HepG2 (cell line): ENCODE measurements at regions not wholly inside any gene's neighbourhood (a gene's known extent, or its start where the extent isn't known, plus 50 kb on each side); places are given as distances from the start of the nearest gene placed in this dataset.

Experiments
- ATAC-seq: fragments of 200-7000 bp; cut with Tn5 transposase; 3 replicates; pipeline ENCODE4 v1.9.1; 2020; ENCODE audit warnings: mild to moderate bottlenecking, moderate library complexity
- BruUV-seq: library from RNA; stranded (reverse); fragments of 400-500 nt; replicated peaks from 2 replicates; lab custom pipeline; 2021; lab: Mats Ljungman, UMichigan
- CTCF ChIA-PET: fragments of 300-600 bp; formaldehyde crosslinking; extraction: SDS; loops from one replicate; lab custom pipeline; 2021; ENCODE audit warnings: low total read pairs, inconsistent platforms, low intra/inter-chr PET ratio; lab: Yijun Ruan, JAX
- POLR2A ChIA-PET: fragments of 350-600 bp; sonication (Branson Sonifier 250); formaldehyde crosslinking; loops from one replicate; lab custom pipeline; 2020; ENCODE audit warnings: antibody characterized with exemption, inconsistent platforms; lab: Yijun Ruan, JAX
- DNase-seq: peaks from one replicate; pipeline ENCODE4 v3.0.0-alpha.2; 2015; ENCODE audit warnings: low spot score
- FAIRE-seq: peaks from 3 replicates; lab custom pipeline; 2011; peaks lifted over from hg19 to GRCh38; lab: Jason Lieb, UNC
- H2AFZ ChIP-seq: one replicate; pipeline ENCODE4 v1.6.1; 2011; ENCODE audit warnings: low read length, inconsistent platforms
- H3K27ac ChIP-seq: fragments of 300-600 bp; 3 replicates; pipeline ENCODE4 v1.8.0; 2011; ENCODE audit warnings: mixed run types, mild to moderate bottlenecking, mixed read lengths, low read length, inconsistent platforms; ENCODE audit not compliant: insufficient read depth; ENCODE audit errors: extremely low read length
- H3K27me3 ChIP-seq, 2 experiments: fragments of 200-600 bp in 1 of 2; 2 replicates in 1 of 2; 3 replicates in 1 of 2; pipeline versions ENCODE4 v1.6.0 to v1.8.0; 2011; ENCODE audit warnings: low read length in 2 of 2, mild to moderate bottlenecking in 2 of 2, moderate library complexity in 2 of 2, inconsistent platforms in 1 of 2; ENCODE audit not compliant: insufficient read depth in 2 of 2, control insufficient read depth in 1 of 2
- H3K36me3 ChIP-seq, 2 experiments: fragments of 200-600 bp in 1 of 2; replicated peaks in 1 of 2; 2 replicates in 1 of 2; 3 replicates in 1 of 2; pipeline versions ENCODE4 v1.5.1 to v1.8.0; 2011; ENCODE audit warnings: low read length in 2 of 2, inconsistent platforms in 1 of 2; ENCODE audit not compliant: insufficient read depth in 2 of 2, control insufficient read depth in 1 of 2
- H3K4me1 ChIP-seq: 2 replicates; pipeline ENCODE4 v1.5.1; 2012; ENCODE audit warnings: low read length, inconsistent platforms; ENCODE audit not compliant: insufficient read depth
- H3K4me2 ChIP-seq: 2 replicates; pipeline ENCODE4 v1.6.0; 2011; ENCODE audit warnings: low read depth, low read length, inconsistent platforms
- H3K4me3 ChIP-seq, 3 experiments: fragments of 200-600 bp in 1 of 3; sonication (generic), shearing (Covaris generic) in 1 of 3; replicated peaks in 1 of 3; 2 replicates each; pipeline ENCODE4 v1.5.1; 2011 to 2016; ENCODE audit warnings: low read length in 3 of 3, inconsistent platforms in 2 of 3, low read depth in 2 of 3, mild to moderate bottlenecking in 2 of 3, control low read depth in 1 of 3, mixed read lengths in 1 of 3; ENCODE audit not compliant: insufficient read depth in 1 of 3
- H3K79me2 ChIP-seq: one replicate; pipeline ENCODE4 v1.6.1; 2011; ENCODE audit warnings: low read length, inconsistent platforms; ENCODE audit not compliant: insufficient read depth
- H3K9ac ChIP-seq: 2 replicates; pipeline ENCODE4 v1.6.0; 2011; ENCODE audit warnings: mild to moderate bottlenecking, low read depth, low read length, inconsistent platforms; ENCODE audit not compliant: insufficient read depth
- H3K9me3 ChIP-seq: 2 replicates; pipeline ENCODE4 v1.5.1; 2012; ENCODE audit warnings: mild to moderate bottlenecking, low read length
- H4K20me1 ChIP-seq: 2 replicates; pipeline ENCODE4 v1.6.0; 2011; ENCODE audit warnings: inconsistent platforms, mild to moderate bottlenecking, low read length, moderate library complexity; ENCODE audit not compliant: insufficient read depth
- MAFK ChIP-seq, 2 experiments: IDR thresholded peaks in 1 of 2; conservative IDR thresholded peaks in 1 of 2; 2 replicates each; pipeline ENCODE4 v1.6.1; 2011; ENCODE audit warnings: improper control_type of control experiment in 2 of 2, low read length in 2 of 2
- ONECUT2 ChIP-seq: sonication (generic); formaldehyde crosslinking; IDR thresholded peaks from 2 replicates; pipeline ENCODE4 v1.4.0; 2020; ENCODE audit warnings: missing genetic modification reagents
- TMF1 ChIP-seq: sonication (generic); formaldehyde crosslinking; IDR thresholded peaks from 2 replicates; pipeline ENCODE4 v1.8.1; 2022; ENCODE audit warnings: low read depth, missing genetic modification reagents
- ZFP1 ChIP-seq: IDR thresholded peaks from 2 replicates; pipeline ENCODE4 v1.6.1; 2016
- ZNF121 ChIP-seq: sonication (generic); formaldehyde crosslinking; IDR thresholded peaks from 2 replicates; pipeline ENCODE4 v1.5.0; 2020; ENCODE audit warnings: mild to moderate bottlenecking, missing genetic modification reagents
- ZNF260 ChIP-seq: sonication (generic); formaldehyde crosslinking; IDR thresholded peaks from 2 replicates; pipeline ENCODE4 v1.4.0; 2020; ENCODE audit warnings: missing genetic modification reagents, low read depth, mild to moderate bottlenecking, borderline replicate concordance
- ZNF276 ChIP-seq: sonication (generic); formaldehyde crosslinking; IDR thresholded peaks from 2 replicates; pipeline ENCODE4 v1.4.0; 2020; ENCODE audit warnings: mild to moderate bottlenecking, low read depth, missing genetic modification reagents
- ZNF335 ChIP-seq: sonication (generic); formaldehyde crosslinking; IDR thresholded peaks from 2 replicates; pipeline ENCODE4 v1.4.0; 2020; ENCODE audit warnings: missing genetic modification reagents
- WGBS: methylation state at CpG from one replicate; pipeline ENCODE4 v1.1.6; 2017; ENCODE audit warnings: low lambda C conversion rate; 5-methylcytosine and 5-hydroxymethylcytosine counted together
- in situ Hi-C: cut with HindIII; loops from 2 replicates; pipeline ENCODE4 v1.10.0; 2017; ENCODE audit warnings: low pct_unique_long_range_greater_than_20kb; ENCODE audit not compliant: extremely low pct_ligation_motif_present
- intact Hi-C: fragments of 100-400 bp; cut with micrococcal nuclease; formaldehyde crosslinking; loops from one replicate; pipeline ENCODE4 v1.10.0; 2022; ENCODE audit not compliant: unreplicated experiment
- TF ChIP-seq, protein P1 (sequence below): sonication (generic); formaldehyde crosslinking; IDR thresholded peaks from 2 replicates; pipeline ENCODE4 v1.5.0; 2020; ENCODE audit warnings: missing genetic modification reagents
- TF ChIP-seq, protein P2 (sequence below): sonication (generic); formaldehyde crosslinking; IDR thresholded peaks from 2 replicates; pipeline ENCODE4 v1.4.0; 2020; ENCODE audit warnings: missing genetic modification reagents, borderline replicate concordance

- Histone ChIP-seq H3K9me3 (no peaks in the 10 kb centered on the region), H4K20me1 (no peaks in the 10 kb centered on the region), H3K4me2 (no peak overlapping the region), H3K27me3 (no peaks in the 10 kb centered on the region), H2AFZ (no peak overlapping the region), H3K79me2 (no peaks in the 10 kb centered on the region), H3K4me1 (peaks cover 8% of the 10 kb centered on the region; the same call in 1 of the 2 replicates), H3K27ac (no peak overlapping the region), H3K36me3 (no peaks in the 10 kb centered on the region), H3K4me3 (no peak overlapping the region), H3K9ac (no peak overlapping the region)
- POLR2A ChIA-PET, result no interaction called here
- FAIRE-seq (no peak), ATAC-seq (no peak), DNase-seq (no peak)
- no TSS peak for BruUV-seq
- intact Hi-C loops (no loop called here), in situ Hi-C loops (no loop called here)
- CTCF ChIA-PET, result no interaction called here
- WGBS, result 14% methylated on average over 2 of the region's 2 CpGs
- TF ChIP-seq ZNF276 (no peak), ZNF260 (CRISPR knock-in tag) (no peak), MAFK (conservative IDR thresholded peaks at IDR 0.05 in 1 of 2, IDR thresholded peaks at IDR 0.05 in 1 of 2; ENCODE audit: low read length in 2 of 2) (no peak), TMF1 (CRISPR knock-in tag) (no peak), ZNF335 (CRISPR knock-in tag) (no peak), ZFP1 (no peak), ONECUT2 (CRISPR knock-in tag) (no peak), ZNF121 (CRISPR knock-in tag) (no peak)
- TF ChIP-seq, protein P1, sequence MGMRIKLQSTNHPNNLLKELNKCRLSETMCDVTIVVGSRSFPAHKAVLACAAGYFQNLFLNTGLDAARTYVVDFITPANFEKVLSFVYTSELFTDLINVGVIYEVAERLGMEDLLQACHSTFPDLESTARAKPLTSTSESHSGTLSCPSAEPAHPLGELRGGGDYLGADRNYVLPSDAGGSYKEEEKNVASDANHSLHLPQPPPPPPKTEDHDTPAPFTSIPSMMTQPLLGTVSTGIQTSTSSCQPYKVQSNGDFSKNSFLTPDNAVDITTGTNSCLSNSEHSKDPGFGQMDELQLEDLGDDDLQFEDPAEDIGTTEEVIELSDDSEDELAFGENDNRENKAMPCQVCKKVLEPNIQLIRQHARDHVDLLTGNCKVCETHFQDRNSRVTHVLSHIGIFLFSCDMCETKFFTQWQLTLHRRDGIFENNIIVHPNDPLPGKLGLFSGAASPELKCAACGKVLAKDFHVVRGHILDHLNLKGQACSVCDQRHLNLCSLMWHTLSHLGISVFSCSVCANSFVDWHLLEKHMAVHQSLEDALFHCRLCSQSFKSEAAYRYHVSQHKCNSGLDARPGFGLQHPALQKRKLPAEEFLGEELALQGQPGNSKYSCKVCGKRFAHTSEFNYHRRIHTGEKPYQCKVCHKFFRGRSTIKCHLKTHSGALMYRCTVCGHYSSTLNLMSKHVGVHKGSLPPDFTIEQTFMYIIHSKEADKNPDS (CRISPR knock-in tag), result no peak
- TF ChIP-seq, protein P2, sequence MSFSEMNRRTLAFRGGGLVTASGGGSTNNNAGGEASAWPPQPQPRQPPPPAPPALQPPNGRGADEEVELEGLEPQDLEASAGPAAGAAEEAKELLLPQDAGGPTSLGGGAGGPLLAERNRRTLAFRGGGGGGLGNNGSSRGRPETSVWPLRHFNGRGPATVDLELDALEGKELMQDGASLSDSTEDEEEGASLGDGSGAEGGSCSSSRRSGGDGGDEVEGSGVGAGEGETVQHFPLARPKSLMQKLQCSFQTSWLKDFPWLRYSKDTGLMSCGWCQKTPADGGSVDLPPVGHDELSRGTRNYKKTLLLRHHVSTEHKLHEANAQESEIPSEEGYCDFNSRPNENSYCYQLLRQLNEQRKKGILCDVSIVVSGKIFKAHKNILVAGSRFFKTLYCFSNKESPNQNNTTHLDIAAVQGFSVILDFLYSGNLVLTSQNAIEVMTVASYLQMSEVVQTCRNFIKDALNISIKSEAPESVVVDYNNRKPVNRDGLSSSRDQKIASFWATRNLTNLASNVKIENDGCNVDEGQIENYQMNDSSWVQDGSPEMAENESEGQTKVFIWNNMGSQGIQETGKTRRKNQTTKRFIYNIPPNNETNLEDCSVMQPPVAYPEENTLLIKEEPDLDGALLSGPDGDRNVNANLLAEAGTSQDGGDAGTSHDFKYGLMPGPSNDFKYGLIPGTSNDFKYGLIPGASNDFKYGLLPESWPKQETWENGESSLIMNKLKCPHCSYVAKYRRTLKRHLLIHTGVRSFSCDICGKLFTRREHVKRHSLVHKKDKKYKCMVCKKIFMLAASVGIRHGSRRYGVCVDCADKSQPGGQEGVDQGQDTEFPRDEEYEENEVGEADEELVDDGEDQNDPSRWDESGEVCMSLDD, result no peak
Observed at GRCh38 chr11:98495016-98495415, 525.7 kb upstream of the CNTN5 start.
